Adrenal gland (tissue), 5 donors: ENCODE measurements at regions not wholly inside any gene's neighbourhood (a gene's known extent, or its start where the extent isn't known, plus 50 kb on each side); places are given as distances from the start of the nearest gene placed in this dataset.

Source experiments
- CTCF ChIP-seq, 6 experiments: fragments of 450-650 bp in 4 of 6; fragments of 200-600 bp in 2 of 6; sonication (generic) in 1 of 6; IDR thresholded peaks; 1 replicate in 5 of 6; 2 replicates in 1 of 6; pipeline versions ENCODE4 v1.5.1 to v1.8.0; 2016 to 2021; ENCODE audit warnings: antibody characterized with exemption in 6 of 6, mild to moderate bottlenecking in 2 of 6, moderate library complexity in 1 of 6
- POLR2A ChIP-seq, 2 donors: fragments of 450-650 bp; IDR thresholded peaks; one replicate each; pipeline ENCODE4 v1.6.1; 2017; ENCODE audit warnings: antibody characterized with exemption in 2 of 2, mild to moderate bottlenecking in 2 of 2, moderate library complexity in 1 of 2
- donor health status: DM: no; HTN: no; CAD: no.

- TF ChIP-seq CTCF (IDR thresholded peaks at IDR 0.05) (no peak), POLR2A (IDR thresholded peaks at IDR 0.05) (no peak)
These were observed 147.4 kb downstream of the TENT5C start for GRCh38 chr1:117753232-117753631.
